Activated T-cell treated with anti-CD3 and anti-CD28 coated beads, Interleukin-2, amount 50 U/mL, for 24 hours (primary cell): ENCODE measurements at regions not wholly inside any gene's neighbourhood (a gene's known extent, or its start where the extent isn't known, plus 50 kb on each side); places are given as distances from the start of the nearest gene placed in this dataset.

ENCODE experiments used
- DNase-seq: peaks from one replicate; pipeline ENCODE4 v3.0.0-alpha.2; 2020
- H3K27ac Mint-ChIP-seq: 2 replicates; pipeline ENCODE4 v1.8.0; 2020; ENCODE audit warnings: mild to moderate bottlenecking, mixed read lengths
- H3K27me3 Mint-ChIP-seq: 2 replicates; pipeline ENCODE4 v1.8.0; 2020; ENCODE audit warnings: mixed read lengths
- H3K36me3 Mint-ChIP-seq: 2 replicates; pipeline ENCODE4 v1.8.0; 2020; ENCODE audit warnings: low read depth, mixed read lengths
- H3K4me1 Mint-ChIP-seq: 2 replicates; pipeline ENCODE4 v1.8.0; 2020; ENCODE audit warnings: low read depth, mixed read lengths
- H3K4me3 Mint-ChIP-seq: 2 replicates; pipeline ENCODE4 v1.8.0; 2020; ENCODE audit warnings: mild to moderate bottlenecking, moderate library complexity, mixed read lengths
- H3K9me3 Mint-ChIP-seq: 2 replicates; pipeline ENCODE4 v1.8.0; 2020; ENCODE audit warnings: mixed read lengths

- Mint-ChIP-seq H3K36me3 (peaks cover 10% of the 10 kb centered on the region), H3K4me1 (peaks cover 54% of the 10 kb centered on the region), H3K27ac (no peak overlapping the region), H3K4me3 (no peak overlapping the region), H3K9me3 (peaks cover 20% of the 10 kb centered on the region), H3K27me3 (no peaks in the 10 kb centered on the region)
- DNase-seq = no peak
These were observed 472.0 kb downstream of the COG6 start for GRCh38 chr13:40127476-40127875.

DNA sequence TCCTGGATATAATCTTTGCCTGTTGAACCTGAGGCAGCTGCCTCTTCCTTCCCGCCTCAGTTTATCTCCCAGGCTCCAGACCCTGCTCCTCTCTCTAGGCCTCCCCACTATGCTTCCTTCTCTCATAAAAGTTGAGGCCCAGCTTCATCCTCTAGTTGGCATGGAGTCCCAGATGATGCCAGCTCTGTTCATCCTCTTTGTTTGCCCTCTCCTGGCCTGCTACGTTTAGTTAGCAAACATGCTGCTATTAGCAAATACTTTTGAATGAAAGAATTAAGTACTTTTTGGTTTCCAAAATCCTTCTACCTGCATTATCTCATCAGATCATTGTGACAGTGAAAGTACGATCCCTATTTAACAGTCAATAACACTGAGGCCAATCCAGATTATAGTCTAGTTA lies 472.5 kb downstream of the COG6 start:
- H3K27ac Mint-ChIP-seq = no peak overlapping the region
- H3K27me3 Mint-ChIP-seq = no peaks in the 10 kb centered on the region
- peaks cover 10% of the 10 kb centered on the region for H3K36me3 Mint-ChIP-seq
- no peak overlapping the region for H3K4me3 Mint-ChIP-seq
- peaks cover 20% of the 10 kb centered on the region for H3K9me3 Mint-ChIP-seq
- H3K4me1 Mint-ChIP-seq = peaks cover 58% of the 10 kb centered on the region
- no peak for DNase-seq

GRCh38 chr13:40129467-40129866 lies 474.0 kb downstream of the COG6 start:
- Mint-ChIP-seq H3K4me3 (no peak overlapping the region), H3K27ac (no peak overlapping the region), H3K27me3 (no peaks in the 10 kb centered on the region), H3K9me3 (peaks cover 20% of the 10 kb centered on the region), H3K4me1 (peaks cover 59% of the 10 kb centered on the region), H3K36me3 (peaks cover 10% of the 10 kb centered on the region)
- no peak for DNase-seq

- Mint-ChIP-seq H3K27me3 (no peaks in the 10 kb centered on the region), H3K4me3 (no peak overlapping the region), H3K4me1 (peaks cover 59% of the 10 kb centered on the region), H3K9me3 (peaks cover 20% of the 10 kb centered on the region), H3K27ac (peak overlapping the region; percentile 47), H3K36me3 (peaks cover 10% of the 10 kb centered on the region)
- DNase-seq = no peak
These were observed 475.6 kb downstream of the COG6 start for GRCh38 chr13:40130871-40131636.

DNA sequence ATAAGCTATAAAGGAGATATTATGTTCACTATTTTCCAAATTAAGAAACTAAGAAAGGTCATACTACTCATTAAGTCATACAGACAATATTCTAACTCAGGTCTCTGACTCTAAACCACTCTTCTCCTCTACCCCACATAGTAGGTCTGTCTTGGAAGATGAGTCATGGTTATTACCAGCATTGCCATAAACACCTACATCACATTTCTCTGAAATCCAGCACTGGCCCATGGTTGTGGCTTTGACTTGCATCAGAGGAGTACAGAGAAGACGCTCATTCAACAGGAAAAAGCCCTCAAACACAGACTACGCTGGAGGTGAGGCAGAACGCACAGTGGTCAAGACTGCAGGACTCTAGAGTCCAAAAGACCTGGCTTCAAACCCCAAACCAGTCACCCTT lies 476.8 kb downstream of the COG6 start:
- Mint-ChIP-seq H3K36me3 (peaks cover 10% of the 10 kb centered on the region), H3K9me3 (peaks cover 20% of the 10 kb centered on the region), H3K27me3 (no peaks in the 10 kb centered on the region), H3K27ac (peak overlapping the region; percentile 71), H3K4me3 (no peak overlapping the region), H3K4me1 (peaks cover 53% of the 10 kb centered on the region)
- no peak for DNase-seq

- peaks cover under 1% of the 10 kb centered on the region for H3K9me3 Mint-ChIP-seq
- H3K4me3 Mint-ChIP-seq = no peak overlapping the region
- no peak for DNase-seq
- no peaks in the 10 kb centered on the region for H3K27me3 Mint-ChIP-seq
- H3K4me1 Mint-ChIP-seq = peaks cover 35% of the 10 kb centered on the region
- H3K27ac Mint-ChIP-seq = no peak overlapping the region
- peaks cover under 1% of the 10 kb centered on the region for H3K36me3 Mint-ChIP-seq
These were observed 481.4 kb downstream of the COG6 start for GRCh38 chr13:40136896-40137295.

DNA sequence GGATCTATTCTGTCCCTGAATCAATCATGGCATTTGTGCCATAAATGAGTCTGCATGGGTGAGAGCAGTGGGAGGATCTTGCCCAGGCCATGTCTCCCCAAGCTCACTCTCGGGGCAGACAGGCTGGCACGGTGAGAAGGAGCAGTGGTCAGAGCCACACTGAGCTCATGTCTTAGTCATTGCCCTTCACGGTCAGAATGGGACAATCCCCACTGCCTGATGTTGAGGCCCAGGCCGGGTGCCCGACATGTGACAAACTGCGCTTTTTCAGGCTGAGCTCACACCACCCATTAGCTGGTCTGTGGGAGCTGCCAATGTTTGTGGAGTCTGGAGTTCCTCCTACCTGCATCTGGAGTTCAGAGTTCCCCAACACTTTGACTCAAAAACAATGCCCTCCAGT lies 481.9 kb downstream of the COG6 start:
- Mint-ChIP-seq H3K27me3 (no peaks in the 10 kb centered on the region), H3K4me3 (no peak overlapping the region), H3K36me3 (no peaks in the 10 kb centered on the region), H3K27ac (no peak overlapping the region), H3K9me3 (no peaks in the 10 kb centered on the region), H3K4me1 (peaks cover 31% of the 10 kb centered on the region)
- DNase-seq = no peak

DNA sequence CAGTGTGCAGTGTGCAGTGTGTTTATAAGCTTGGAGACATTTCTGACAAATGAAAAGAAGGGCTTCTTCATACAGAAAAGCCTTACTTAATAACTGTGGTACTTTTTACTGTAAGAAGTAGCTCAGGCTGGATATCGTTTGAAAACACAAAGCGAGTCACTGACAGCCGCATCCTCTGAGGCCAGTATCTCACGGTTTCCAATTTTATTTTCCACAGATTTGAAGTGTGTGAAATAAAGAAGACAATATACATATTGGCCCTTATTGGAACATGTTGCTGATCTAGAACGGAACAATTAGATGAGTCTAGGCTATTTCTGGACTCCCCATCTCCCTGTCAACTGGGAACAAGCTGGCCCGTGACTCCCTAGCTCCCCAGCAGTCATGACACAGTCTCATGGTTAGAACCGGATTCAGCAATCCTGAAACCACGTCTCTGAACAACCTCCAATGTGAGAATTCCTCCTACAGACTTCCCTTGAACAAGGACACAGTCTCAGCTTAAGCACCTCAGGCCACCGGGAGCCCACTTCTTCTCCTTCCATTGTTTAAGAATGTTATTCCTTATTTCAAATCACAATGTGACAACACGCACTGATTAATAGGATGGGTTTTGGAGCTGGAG lies 484.5 kb downstream of the COG6 start:
- Mint-ChIP-seq H3K4me1 (peaks cover 37% of the 10 kb centered on the region), H3K36me3 (no peaks in the 10 kb centered on the region), H3K27me3 (no peaks in the 10 kb centered on the region)

DNA sequence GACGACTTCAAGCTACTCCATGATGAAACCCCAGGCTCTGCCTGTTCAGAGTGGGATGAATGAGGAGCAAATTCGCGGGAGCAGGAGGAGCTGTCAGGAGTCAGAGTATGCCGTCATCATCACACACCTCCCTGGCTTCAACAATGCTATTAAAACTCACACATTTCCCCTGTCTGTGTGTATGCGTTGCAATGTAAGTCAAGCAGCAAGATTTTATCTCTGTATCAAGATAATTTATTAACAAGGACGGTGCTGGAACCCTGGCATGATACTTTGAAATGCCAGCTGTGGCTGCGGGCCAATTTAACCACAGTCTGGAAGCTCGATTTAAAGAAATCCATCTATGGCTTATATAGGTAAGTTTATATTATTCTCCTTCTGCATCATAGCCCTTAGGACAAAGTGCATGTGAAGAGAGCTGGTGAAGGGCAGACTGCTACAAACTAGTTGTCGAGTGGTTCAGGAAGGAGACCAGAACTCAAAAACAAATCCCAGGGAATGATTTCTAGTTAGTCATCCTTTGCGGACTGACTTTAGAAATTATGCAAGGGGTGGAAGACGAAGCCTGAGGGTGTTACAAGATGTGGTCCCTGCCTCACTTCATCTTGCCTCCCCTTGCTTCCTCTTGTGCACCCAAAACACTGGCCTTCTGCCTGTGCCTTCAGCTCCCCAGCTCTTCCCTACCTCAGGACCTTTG lies 486.5 kb downstream of the COG6 start:
- no peak overlapping the region for H3K4me3 Mint-ChIP-seq
- DNase-seq = no peak
- H3K27ac Mint-ChIP-seq = no peak overlapping the region
- no peaks in the 10 kb centered on the region for H3K27me3 Mint-ChIP-seq
- no peaks in the 10 kb centered on the region for H3K9me3 Mint-ChIP-seq
- H3K4me1 Mint-ChIP-seq = peaks cover 48% of the 10 kb centered on the region
- H3K36me3 Mint-ChIP-seq = no peaks in the 10 kb centered on the region

More for the DNA sequence above, 484.5 kb downstream of the COG6 start:
- H3K27ac Mint-ChIP-seq = no peak overlapping the region
- no peak for DNase-seq
- no peaks in the 10 kb centered on the region for H3K9me3 Mint-ChIP-seq
- H3K4me3 Mint-ChIP-seq = no peak overlapping the region

GRCh38 chr13:40143106-40143505 lies 487.6 kb downstream of the COG6 start:
- Mint-ChIP-seq H3K27me3 (no peaks in the 10 kb centered on the region), H3K36me3 (no peaks in the 10 kb centered on the region), H3K4me3 (no peak overlapping the region), H3K9me3 (no peaks in the 10 kb centered on the region), H3K27ac (no peak overlapping the region), H3K4me1 (peaks cover 52% of the 10 kb centered on the region)
- DNase-seq = no peak

GRCh38 chr13:40143559-40143958 lies 488.1 kb downstream of the COG6 start:
- Mint-ChIP-seq H3K4me3 (no peak overlapping the region), H3K36me3 (no peaks in the 10 kb centered on the region), H3K27me3 (no peaks in the 10 kb centered on the region), H3K27ac (no peak overlapping the region), H3K4me1 (peaks cover 57% of the 10 kb centered on the region), H3K9me3 (no peaks in the 10 kb centered on the region)
- no peak for DNase-seq

GRCh38 chr13:40145139-40145538 lies 489.7 kb downstream of the COG6 start:
- Mint-ChIP-seq H3K36me3 (no peaks in the 10 kb centered on the region), H3K27me3 (no peaks in the 10 kb centered on the region), H3K4me3 (no peak overlapping the region), H3K4me1 (peaks cover 66% of the 10 kb centered on the region), H3K27ac (peak overlapping the region; percentile 30), H3K9me3 (no peaks in the 10 kb centered on the region)
- DNase-seq = no peak

DNA sequence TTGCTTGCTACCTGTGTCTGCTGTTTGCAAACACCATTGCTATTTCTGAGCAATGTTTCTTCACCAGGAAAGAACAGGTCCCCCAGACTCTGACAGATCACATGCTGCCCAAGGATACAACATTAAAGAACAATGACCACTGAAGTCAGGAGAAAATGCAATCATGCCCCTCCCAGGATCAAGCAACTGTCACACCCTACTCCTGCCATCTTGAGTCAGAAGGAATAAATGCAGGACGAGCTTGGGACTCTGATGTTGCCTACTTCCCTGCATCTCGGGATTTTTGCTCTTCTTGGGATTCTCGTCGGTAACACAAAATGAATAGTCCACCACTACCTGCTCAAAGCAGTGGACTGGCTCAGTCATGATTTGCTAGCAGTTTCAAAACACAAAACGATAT lies 490.6 kb downstream of the COG6 start:
- Mint-ChIP-seq H3K4me1 (peaks cover 66% of the 10 kb centered on the region), H3K36me3 (no peaks in the 10 kb centered on the region), H3K4me3 (no peak overlapping the region), H3K27me3 (no peaks in the 10 kb centered on the region), H3K27ac (no peak overlapping the region), H3K9me3 (no peaks in the 10 kb centered on the region)
- DNase-seq = no peak

DNA sequence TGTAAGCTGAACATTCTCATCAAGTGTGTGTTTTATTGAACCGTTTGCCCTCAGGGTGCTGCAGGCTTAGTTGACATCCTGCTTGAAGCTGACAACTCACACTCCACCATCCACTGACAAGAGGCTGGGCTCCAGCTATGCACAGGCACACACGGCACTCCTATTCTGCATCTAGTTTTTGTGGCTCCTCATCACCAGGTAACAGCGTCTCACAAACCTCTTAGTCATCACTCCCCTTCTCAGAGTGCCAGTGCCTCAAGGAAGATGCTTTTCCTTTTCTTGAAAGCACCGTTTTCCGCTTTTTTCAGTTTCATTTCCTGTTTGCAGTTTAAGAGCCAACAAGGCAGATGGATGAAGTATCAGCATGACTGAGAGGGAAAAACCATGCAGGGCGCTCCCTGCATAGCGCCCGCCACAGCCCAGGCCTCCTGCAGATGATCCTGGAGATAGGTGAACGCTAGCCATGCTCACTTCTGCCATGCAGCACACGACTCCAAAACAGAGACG lies 491.2 kb downstream of the COG6 start:
- peak; percentile 48 for DNase-seq
- Mint-ChIP-seq H3K4me3 (no peak overlapping the region), H3K27ac (peak overlapping the region; percentile 42), H3K27me3 (no peaks in the 10 kb centered on the region), H3K36me3 (no peaks in the 10 kb centered on the region), H3K9me3 (no peaks in the 10 kb centered on the region), H3K4me1 (peaks cover 70% of the 10 kb centered on the region)

GRCh38 chr13:40148101-40148500 lies 492.6 kb downstream of the COG6 start:
- peaks cover 81% of the 10 kb centered on the region for H3K4me1 Mint-ChIP-seq
- peak; percentile 60 for DNase-seq

More at GRCh38 chr13:40148101-40148500, 492.6 kb downstream of the COG6 start:
- H3K9me3 Mint-ChIP-seq = no peaks in the 10 kb centered on the region
- peak overlapping the region; percentile 81 for H3K27ac Mint-ChIP-seq
- H3K27me3 Mint-ChIP-seq = no peaks in the 10 kb centered on the region
- H3K36me3 Mint-ChIP-seq = no peaks in the 10 kb centered on the region
- peak overlapping the region; percentile 2 for H3K4me3 Mint-ChIP-seq
